ENCODE measurements at regions not wholly inside any gene's neighbourhood (a gene's known extent, or its start where the extent isn't known, plus 50 kb on each side); places are given as distances from the start of the nearest gene placed in this dataset.

GRCh38 chr15:36469311-36469966, 110.0 kb upstream of the CDIN1 start:
- no peak for DNase-seq (ENCODE audit: low spot score in 2 of 2)
- TF ChIP-seq, protein P1, sequence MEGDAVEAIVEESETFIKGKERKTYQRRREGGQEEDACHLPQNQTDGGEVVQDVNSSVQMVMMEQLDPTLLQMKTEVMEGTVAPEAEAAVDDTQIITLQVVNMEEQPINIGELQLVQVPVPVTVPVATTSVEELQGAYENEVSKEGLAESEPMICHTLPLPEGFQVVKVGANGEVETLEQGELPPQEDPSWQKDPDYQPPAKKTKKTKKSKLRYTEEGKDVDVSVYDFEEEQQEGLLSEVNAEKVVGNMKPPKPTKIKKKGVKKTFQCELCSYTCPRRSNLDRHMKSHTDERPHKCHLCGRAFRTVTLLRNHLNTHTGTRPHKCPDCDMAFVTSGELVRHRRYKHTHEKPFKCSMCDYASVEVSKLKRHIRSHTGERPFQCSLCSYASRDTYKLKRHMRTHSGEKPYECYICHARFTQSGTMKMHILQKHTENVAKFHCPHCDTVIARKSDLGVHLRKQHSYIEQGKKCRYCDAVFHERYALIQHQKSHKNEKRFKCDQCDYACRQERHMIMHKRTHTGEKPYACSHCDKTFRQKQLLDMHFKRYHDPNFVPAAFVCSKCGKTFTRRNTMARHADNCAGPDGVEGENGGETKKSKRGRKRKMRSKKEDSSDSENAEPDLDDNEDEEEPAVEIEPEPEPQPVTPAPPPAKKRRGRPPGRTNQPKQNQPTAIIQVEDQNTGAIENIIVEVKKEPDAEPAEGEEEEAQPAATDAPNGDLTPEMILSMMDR (IDR thresholded peaks at IDR 0.05): no peak
- TF ChIP-seq POLR2A (IDR thresholded peaks at IDR 0.05): no peak
- intact Hi-C loops (cut with DNase I; ENCODE audit: low total_unique reads): no loop called here
- 60 to 61% methylated on average over 7 of the region's 7 CpGs for WGBS, 2 donors
- no peak overlapping the region for H3K4me3 ChIP-seq (ENCODE audit: low read depth, poor library complexity, severe bottlenecking)

DNA sequence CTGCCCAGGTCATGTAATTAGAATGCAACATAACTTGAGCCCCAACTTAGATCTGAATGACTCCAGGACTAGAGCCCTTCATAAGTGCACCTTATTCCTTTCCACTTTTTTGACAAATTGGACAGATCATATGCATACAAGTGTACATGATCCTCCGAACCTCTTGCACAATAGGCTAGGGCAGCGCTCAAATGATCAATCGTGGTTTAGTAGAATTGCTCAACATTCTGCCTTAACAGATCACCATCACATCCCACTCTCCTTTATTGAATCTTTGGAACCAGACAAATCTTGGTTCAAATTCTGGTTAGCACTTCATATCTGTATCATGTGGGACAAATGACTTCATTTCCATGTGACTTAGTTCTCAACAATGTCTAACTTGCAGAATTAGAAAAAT, 106.8 kb upstream of the CDIN1 start:
- TF ChIP-seq, protein P1 (IDR thresholded peaks at IDR 0.05): no peak
- TF ChIP-seq POLR2A (IDR thresholded peaks at IDR 0.05): no peak
- intact Hi-C loops (cut with DNase I; ENCODE audit: low total_unique reads): no loop called here
- H3K4me3 ChIP-seq (ENCODE audit: low read depth, poor library complexity, severe bottlenecking): no peak overlapping the region
- 87 to 91% methylated on average over 3 of the region's 3 CpGs for WGBS, 2 donors
- no peak for DNase-seq (ENCODE audit: low spot score in 2 of 2)

GRCh38 chr15:36478561-36478960, 100.9 kb upstream of the CDIN1 start:
- 72 to 73% methylated on average over 2 of the region's 2 CpGs for WGBS, 2 donors
- intact Hi-C loops (cut with DNase I; ENCODE audit: low total_unique reads): no loop called here

GRCh38 chr15:36479200-36479896, 100.1 kb upstream of the CDIN1 start:
- no peak overlapping the region for H3K4me3 ChIP-seq (ENCODE audit: low read depth, poor library complexity, severe bottlenecking)
- 72% methylated on average over 9 of the region's 9 CpGs for WGBS, 2 donors
- TF ChIP-seq, protein P1 (IDR thresholded peaks at IDR 0.05): no peak
- TF ChIP-seq POLR2A (IDR thresholded peaks at IDR 0.05): no peak
- intact Hi-C loops (cut with DNase I; ENCODE audit: low total_unique reads): no loop called here
- no peak for DNase-seq (ENCODE audit: low spot score in 2 of 2)

More at GRCh38 chr15:36478561-36478960, 100.9 kb upstream of the CDIN1 start:
- DNase-seq (ENCODE audit: low spot score in 2 of 2): no peak
- TF ChIP-seq, protein P1 (IDR thresholded peaks at IDR 0.05): no peak
- no peak for TF ChIP-seq POLR2A (IDR thresholded peaks at IDR 0.05)
- no peak overlapping the region for H3K4me3 ChIP-seq (ENCODE audit: low read depth, poor library complexity, severe bottlenecking)

DNA sequence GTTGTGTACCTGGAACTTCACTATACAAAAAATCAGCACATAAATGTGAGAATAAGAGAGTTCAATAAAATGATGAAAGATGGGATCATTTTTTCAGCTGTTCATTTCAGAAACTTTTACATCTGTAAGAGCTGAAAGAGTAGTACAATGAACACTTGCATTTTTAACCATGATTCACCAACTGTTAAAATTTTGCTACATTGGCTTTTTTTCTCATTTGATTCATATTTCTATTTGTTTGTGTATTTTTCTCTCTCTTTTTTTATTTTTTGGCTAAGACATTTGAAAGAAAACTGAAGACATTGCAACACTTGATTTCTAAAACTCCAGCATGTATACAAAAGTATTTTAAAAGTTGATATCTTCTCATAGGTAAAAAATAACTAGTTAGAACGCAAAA, 98.3 kb upstream of the CDIN1 start:
- WGBS, 2 donors: 92 to 95% methylated on average over 1 of the region's 1 CpG
- no peak for DNase-seq (ENCODE audit: low spot score in 2 of 2)
- no peak overlapping the region for H3K4me3 ChIP-seq (ENCODE audit: low read depth, poor library complexity, severe bottlenecking)
- TF ChIP-seq, protein P1 (IDR thresholded peaks at IDR 0.05): no peak
- TF ChIP-seq POLR2A (IDR thresholded peaks at IDR 0.05): no peak
- intact Hi-C loops (cut with DNase I; ENCODE audit: low total_unique reads): loop anchor here (5.0 kb wide), 1 partner anchor 1236 kb away; no protein-coding TSS in a partner anchor

Data from lower leg skin (tissue), 4 donors.